NCI-H1105 (cell line): ENCODE measurements at regions not wholly inside any gene's neighbourhood (a gene's known extent, or its start where the extent isn't known, plus 50 kb on each side); places are given as distances from the start of the nearest gene placed in this dataset.
"Not testable (repeated sequence)": the region's sequence is repeated elsewhere in the genome, so short reads cannot be mapped to it uniquely, and the experiment has no call there.

ENCODE experiments used
- DNase-seq: peaks from one replicate; lab custom pipeline; 2025; lab: John Stamatoyannopoulos, UW

DNA sequence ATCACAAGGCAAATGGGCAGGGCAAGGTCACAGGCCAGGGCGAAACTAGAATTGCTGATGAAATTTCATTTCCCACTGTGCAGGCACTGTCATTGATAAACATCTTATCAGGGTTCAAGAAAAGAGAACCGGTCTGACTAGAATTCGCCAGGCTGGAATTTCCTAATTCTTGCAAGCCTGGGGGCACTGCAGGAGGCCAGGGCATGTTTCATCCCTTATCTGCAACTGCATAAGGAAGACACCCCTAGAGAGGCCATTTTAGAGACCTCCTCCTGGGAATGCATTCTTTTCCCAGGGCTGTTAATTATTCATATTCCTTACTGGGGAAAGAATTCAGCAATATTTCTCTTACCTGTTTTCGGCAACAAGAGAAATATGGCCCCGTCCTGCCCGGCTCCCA, 266.2 kb upstream of the CYLC2 start:
- no peak for DNase-seq

GRCh38 chr9:102714184-102714583, 280.9 kb upstream of the CYLC2 start:
- DNase-seq, result no peak

DNA sequence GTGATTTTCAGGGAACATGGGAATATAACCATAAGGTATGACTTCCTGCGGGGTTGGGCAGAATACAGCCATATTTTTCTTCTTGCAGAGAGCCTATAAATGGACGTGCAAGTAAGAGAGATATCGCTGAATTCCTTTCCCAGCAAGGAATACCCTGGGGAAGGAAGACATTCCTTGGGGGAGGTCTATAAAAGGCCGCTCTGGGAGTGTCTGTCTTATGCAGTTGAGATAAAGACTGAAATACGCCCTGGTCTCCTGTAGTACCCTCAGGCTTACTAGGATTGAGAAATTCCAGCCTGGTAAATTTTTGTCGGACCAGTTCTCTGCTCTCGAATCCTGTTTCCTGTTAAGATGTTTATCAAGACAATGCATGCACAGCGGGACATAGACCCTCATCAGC, 282.2 kb upstream of the CYLC2 start:
- not testable (repeated sequence) for DNase-seq

- DNase-seq, result no peak
These were observed 294.2 kb upstream of the CYLC2 start for GRCh38 chr9:102700936-102701335.

- DNase-seq, result no peak
These were observed 325.9 kb upstream of the CYLC2 start for GRCh38 chr9:102669220-102669619.

DNA sequence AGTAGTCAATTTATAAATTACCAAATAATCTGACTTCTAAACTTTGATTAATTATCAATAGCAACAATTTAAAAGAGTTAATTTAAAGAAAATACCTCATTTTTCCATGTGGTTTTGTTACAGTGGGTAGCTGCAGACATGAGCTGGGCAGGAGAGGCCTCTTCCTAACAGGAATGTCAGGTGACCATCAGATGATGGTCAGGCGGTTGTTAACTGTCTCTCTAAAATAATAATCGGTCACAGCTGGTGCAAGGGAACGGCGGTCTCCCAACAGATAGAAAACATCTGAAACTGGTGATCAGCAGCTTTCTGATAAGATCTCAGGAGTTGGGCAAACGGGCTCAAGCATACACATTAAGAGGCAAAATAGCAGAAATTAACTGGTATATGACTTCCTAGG, 342.7 kb upstream of the CYLC2 start:
- no peak for DNase-seq

DNA sequence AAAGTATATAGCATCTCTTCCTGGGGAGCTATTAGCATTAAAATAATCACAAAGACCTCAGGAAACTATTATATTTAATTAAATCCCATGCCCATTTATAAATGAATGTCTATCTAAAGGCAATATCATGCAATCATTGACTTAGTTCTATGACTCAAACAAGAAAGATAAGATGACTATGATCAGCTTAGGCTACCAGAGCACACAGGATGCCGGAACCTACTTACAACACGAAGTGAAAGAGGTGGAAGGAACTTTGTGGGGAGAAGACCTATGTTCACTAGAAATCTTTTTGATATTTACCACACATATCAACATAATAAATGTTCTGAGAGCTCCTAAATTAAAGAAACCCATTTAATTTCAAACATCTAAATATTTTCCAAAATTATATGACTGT, 344.2 kb upstream of the CYLC2 start:
- no peak for DNase-seq

DNA sequence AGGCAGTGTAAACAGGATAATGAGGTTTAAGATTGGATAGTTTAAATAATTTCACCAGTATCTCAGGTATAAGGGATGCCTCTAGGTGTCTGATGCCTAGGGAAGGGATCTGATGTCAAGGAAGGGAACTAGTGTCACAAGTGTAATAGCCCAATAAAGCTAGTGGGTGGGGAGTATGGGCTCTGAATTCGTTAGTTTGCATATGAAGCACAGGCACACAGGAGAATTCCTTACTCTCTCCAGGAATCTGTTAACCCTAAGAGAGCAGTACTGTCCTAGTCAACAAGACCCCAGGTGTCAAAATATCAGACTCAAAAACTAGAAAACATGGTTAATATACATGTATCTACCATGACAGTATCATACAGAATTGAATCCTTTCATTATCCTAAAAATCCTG, 352.5 kb upstream of the CYLC2 start:
- no peak for DNase-seq

GRCh38 chr9:102631559-102631958, 363.6 kb upstream of the CYLC2 start:
- no peak for DNase-seq

- DNase-seq, result no peak
These were observed 385.7 kb upstream of the CYLC2 start for GRCh38 chr9:102609461-102609860.

DNA sequence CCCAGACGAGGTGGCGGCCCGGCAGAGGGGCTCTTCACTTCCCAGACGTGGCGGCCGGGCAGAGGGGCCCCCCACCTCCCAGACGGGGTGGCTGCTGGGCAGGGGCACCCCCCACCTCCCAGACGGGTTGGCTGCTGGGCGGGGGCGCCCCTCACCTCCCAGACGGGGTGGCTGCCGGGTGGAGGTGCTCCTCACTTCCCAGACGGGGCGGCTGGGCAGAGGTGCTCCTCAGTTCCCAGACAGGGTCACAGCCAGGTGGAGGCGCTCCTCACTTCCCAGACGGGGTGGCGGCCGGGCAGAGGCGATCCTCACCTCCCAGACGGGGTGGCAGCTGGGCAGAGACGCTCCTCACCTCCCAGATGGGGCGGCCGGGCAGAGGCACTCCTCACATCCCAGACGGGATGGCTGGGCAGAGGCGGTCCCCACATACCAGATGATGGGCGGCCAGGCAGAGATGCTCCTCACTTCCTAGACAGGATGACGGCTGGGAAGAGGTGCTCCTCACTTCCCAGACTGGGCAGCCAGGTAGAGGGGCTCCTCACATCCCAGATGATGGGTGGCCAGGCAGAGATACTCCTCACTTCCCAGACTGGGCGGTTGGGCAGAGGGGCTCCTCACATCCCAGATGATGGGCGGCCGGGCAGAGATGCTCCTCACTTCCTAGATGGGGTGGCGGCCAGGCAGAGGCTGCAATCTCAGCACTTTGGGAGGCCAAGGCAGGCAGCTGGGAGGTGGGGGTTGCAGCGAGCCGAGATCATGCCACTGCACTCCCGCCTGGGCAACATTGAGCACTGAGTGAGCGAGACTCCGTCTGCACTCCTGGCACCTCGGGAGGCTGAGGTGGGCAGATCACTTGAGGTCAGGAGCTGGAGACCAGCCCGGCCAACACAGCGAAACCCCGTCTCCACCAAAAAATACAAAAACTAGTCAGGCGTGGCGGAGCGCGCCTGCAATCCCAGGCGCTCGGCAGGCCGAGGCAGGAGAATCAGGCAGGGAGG, 391.6 kb upstream of the CYLC2 start:
- DNase-seq, result not testable (repeated sequence)

DNA sequence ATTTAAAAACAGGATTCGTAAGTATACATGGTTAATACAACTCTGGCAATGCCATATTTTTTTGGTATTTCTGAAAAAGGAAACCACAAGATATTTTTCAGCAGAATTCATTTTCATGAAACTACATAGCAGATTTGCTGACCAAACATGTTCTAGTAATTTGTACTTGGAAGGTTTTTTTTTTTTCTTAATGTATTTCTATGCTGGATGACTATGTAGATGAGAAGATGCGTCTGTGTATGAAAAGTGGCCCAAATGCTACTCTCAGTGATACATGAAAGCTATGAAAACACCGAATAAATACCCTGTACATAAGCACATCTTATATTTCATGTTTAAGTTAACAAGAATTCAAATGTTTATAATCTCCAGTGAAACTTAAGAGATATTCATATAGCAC, 400.9 kb upstream of the CYLC2 start:
- DNase-seq, result no peak

- DNase-seq, result no peak
These were observed 407.9 kb upstream of the CYLC2 start for GRCh38 chr9:102587281-102587680.

- no peak for DNase-seq
These were observed 425.7 kb upstream of the CYLC2 start for GRCh38 chr9:102569436-102569835.

DNA sequence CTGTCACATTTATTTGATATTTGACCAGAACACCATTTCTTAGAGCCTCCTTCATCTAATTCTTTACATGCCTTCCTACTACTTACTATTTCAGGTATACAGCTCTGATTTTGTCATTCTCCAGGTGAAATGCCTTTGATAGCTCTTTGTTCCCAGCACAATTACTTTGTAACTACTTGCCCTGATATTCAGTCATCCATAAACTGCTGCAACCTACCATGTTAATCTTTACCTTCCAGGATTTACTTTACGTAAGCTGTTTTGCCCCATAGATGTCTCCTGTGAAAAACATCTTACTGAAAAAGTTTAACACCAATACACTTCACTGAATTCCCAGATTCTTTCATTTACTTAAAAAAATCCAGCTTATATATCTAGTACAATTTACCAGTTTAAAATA, 443.8 kb upstream of the CYLC2 start:
- no peak for DNase-seq

- no peak for DNase-seq
These were observed 444.2 kb upstream of the CYLC2 start for GRCh38 chr9:102550886-102551285.

DNA sequence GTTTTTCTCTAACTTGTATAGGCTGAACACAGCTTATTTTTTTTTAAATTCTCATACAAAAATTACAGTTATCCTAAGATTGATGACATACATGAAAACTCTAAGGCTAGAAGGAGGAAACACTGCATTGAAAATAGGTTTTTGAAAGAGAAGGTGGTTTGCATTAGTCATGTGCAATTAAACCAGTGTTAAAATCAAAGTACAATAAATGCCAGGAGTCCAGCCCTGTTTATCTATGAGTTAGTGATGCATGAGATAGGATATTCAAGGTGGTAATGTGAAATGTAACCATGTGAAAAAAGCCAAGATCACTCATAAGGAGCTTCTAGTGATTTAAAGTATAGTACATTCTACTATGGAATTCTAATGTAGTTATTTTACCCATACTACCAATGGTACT, 444.9 kb upstream of the CYLC2 start:
- no peak for DNase-seq

DNA sequence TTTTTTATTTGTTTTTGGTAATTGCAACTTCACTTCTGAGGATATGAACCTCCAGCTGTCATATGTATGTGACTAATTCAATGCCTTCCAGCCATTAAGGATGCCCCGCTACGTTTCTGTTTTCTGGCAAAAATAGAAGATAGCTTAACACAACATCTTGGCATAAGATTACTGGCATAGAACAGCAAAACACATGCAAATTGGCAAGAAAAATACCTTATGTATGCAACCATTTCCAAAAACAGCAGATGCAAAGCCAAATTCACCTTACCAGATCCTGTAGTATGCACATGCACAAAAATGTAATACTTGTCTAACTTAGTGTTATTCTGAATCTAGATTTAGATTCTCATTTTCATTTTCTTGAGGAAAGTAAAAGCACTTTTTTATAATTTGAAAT, 461.1 kb upstream of the CYLC2 start:
- DNase-seq, result no peak

DNA sequence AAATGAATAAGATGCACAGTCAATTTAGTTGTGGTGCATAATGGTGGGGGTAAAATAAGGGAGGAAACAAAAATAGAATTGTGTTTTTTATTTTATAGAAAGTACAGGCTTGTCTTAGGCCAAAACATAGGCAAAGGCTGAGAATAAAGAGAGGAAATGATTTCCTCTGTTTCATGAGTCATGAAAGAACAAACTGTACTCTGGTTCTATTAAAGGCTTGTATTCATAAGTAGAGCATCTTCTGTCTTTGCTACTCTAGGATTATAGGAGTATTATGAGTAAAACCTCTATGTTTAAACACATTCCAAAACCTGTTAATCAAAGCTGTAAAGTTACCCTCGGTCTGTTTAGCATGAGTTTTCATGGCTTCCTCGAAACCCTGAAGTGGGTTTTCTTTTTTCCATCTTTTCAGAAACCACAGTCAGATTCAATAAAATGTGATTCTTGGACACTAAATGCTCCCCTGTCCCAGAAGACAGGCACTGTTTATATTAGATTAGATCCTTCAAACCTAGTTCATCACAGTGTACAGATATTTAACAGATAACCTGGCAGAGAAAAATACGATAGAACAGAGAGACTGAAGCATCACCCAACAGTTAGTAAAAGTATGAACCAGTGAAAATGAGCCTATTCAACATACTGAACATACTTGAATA, 473.9 kb upstream of the CYLC2 start:
- no peak for DNase-seq

GRCh38 chr9:102519423-102519822, 475.7 kb upstream of the CYLC2 start:
- no peak for DNase-seq

DNA sequence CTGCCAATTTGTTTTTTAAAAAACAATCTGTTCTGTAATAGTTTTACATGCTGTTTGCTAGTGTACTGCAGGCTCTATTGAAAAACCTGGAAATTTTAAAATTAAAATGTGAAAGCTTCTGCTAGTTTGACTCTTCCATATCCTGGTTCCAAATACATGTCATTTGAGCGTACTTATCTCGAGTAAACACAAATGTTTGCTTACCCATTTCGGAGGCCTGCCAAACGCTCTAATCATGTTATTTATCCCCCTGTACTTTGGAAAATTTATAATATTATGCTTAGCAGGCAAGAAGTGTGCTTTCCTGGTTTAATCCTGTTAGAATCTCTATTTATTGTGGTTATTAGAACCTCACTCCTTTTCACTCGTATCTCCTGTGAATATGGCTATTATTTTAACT, 476.8 kb upstream of the CYLC2 start:
- DNase-seq, result peak; percentile 75

GRCh38 chr9:102514541-102514940, 480.6 kb upstream of the CYLC2 start:
- DNase-seq, result no peak

DNA sequence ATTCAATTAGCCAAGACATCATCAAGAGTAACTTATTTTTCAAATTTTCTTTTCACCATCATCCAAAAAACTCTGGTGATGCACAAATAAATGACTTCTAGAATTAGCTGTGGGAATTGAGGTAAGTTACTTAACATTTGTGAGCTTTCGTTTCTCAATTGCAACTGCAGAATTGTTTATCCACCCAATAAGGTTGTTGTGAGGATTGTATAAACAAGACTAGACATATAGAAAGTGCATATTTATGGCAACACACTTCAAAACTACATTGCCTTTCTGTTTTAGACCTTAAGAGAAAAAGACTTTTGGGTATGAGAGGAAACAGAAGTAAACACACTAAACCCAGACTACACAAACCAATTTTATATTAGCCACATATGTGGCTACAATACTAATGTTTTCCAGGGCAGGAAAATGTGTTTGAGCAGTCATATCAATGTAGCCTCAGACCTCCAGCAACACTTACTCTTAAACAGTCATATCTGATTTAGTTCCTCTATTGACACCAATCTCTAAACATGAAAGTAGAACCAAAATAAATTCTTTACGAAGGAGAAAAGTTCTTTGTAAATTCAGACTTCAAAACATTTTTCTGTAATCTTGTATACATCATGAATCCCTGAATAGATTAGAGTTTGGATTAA, 488.0 kb upstream of the CYLC2 start:
- no peak for DNase-seq
